Astrocyte of the cerebellum (primary cell): ENCODE measurements at regions not wholly inside any gene's neighbourhood (a gene's known extent, or its start where the extent isn't known, plus 50 kb on each side); places are given as distances from the start of the nearest gene placed in this dataset.

Experiments
- DNase-seq: peaks from one replicate; pipeline ENCODE4 v3.0.0-alpha.2; 2011; ENCODE audit warnings: low read depth
- H3K4me3 ChIP-seq: 2 replicates; pipeline ENCODE4 v1.5.1; 2011; ENCODE audit warnings: mild to moderate bottlenecking, low read depth, low read length, moderate library complexity
- CTCF ChIP-seq: IDR thresholded peaks from 2 replicates; pipeline ENCODE4 v1.5.1; 2012; ENCODE audit warnings: low read length, low read depth, moderate library complexity, mild to moderate bottlenecking; ENCODE audit errors: missing control alignments
- in situ Hi-C: cut with HindIII; loops from 2 replicates; pipeline ENCODE4 v1.10.0; 2017; ENCODE audit warnings: low sequenced_read_pairs

GRCh38 chr15:81569286-81570080, 195.5 kb upstream of the TMC3 start:
- DNase-seq: no peak
- in situ Hi-C loops: no loop called here

GRCh38 chr15:81567924-81568323, 193.9 kb upstream of the TMC3 start:
- in situ Hi-C loops: no loop called here
- TF ChIP-seq CTCF: no peak
- no peak for DNase-seq
- H3K4me3 ChIP-seq: no peak overlapping the region

More at GRCh38 chr15:81569286-81570080, 195.5 kb upstream of the TMC3 start:
- TF ChIP-seq CTCF: no peak
- H3K4me3 ChIP-seq: no peak overlapping the region

GRCh38 chr15:81562986-81563385, 189.0 kb upstream of the TMC3 start:
- no peak for TF ChIP-seq CTCF
- in situ Hi-C loops: no loop called here
- no peak overlapping the region for H3K4me3 ChIP-seq
- no peak for DNase-seq

GRCh38 chr15:81560405-81560804, 186.4 kb upstream of the TMC3 start:
- H3K4me3 ChIP-seq: no peak overlapping the region
- TF ChIP-seq CTCF: no peak
- in situ Hi-C loops: no loop called here
- DNase-seq: no peak

- no peak for TF ChIP-seq CTCF
- DNase-seq: no peak
- H3K4me3 ChIP-seq: no peak overlapping the region
- in situ Hi-C loops: no loop called here
Observed at GRCh38 chr15:81558056-81558455, 184.0 kb upstream of the TMC3 start.

GRCh38 chr15:81555346-81555745, 181.3 kb upstream of the TMC3 start:
- in situ Hi-C loops: no loop called here
- H3K4me3 ChIP-seq: no peak overlapping the region
- TF ChIP-seq CTCF: no peak
- no peak for DNase-seq
